Fibroblast of villous mesenchyme (primary cell): ENCODE measurements at regions not wholly inside any gene's neighbourhood (a gene's known extent, or its start where the extent isn't known, plus 50 kb on each side); places are given as distances from the start of the nearest gene placed in this dataset.
A peak's percentile ranks its signal among the peaks of the same experiment; 100 is the strongest.

ENCODE experiments used
- DNase-seq: peaks from one replicate; pipeline ENCODE4 v3.0.0-alpha.2; 2010; ENCODE audit warnings: low read depth
- H3K4me3 ChIP-seq: 2 replicates; pipeline ENCODE4 v1.5.1; 2011; ENCODE audit warnings: low read depth, mild to moderate bottlenecking, low read length
- CTCF ChIP-seq: IDR thresholded peaks from 2 replicates; pipeline ENCODE4 v1.5.1; 2012; ENCODE audit warnings: low read depth, mild to moderate bottlenecking, low read length; ENCODE audit not compliant: insufficient read depth

- TF ChIP-seq CTCF: no peak
- DNase-seq: no peak
- no peak overlapping the region for H3K4me3 ChIP-seq
Observed at GRCh38 chr12:86799616-86800015, 543.4 kb upstream of the MGAT4C start.

- H3K4me3 ChIP-seq: no peak overlapping the region
- DNase-seq: no peak
- TF ChIP-seq CTCF: no peak
Observed at GRCh38 chr12:86796550-86796949, 540.4 kb upstream of the MGAT4C start.

- no peak overlapping the region for H3K4me3 ChIP-seq
- TF ChIP-seq CTCF: no peak
- DNase-seq: no peak
Observed at GRCh38 chr12:86788661-86789060, 532.5 kb upstream of the MGAT4C start.

- no peak overlapping the region for H3K4me3 ChIP-seq
- no peak for DNase-seq
- no peak for TF ChIP-seq CTCF
Observed at GRCh38 chr12:86787419-86787818, 531.2 kb upstream of the MGAT4C start.

GRCh38 chr12:86777325-86777724 lies 521.1 kb upstream of the MGAT4C start:
- no peak for DNase-seq
- TF ChIP-seq CTCF: no peak
- no peak overlapping the region for H3K4me3 ChIP-seq

- TF ChIP-seq CTCF: no peak
- no peak overlapping the region for H3K4me3 ChIP-seq
- peak; percentile 18 for DNase-seq
Observed at GRCh38 chr12:86774841-86775388, 518.7 kb upstream of the MGAT4C start.

GRCh38 chr12:86772696-86773095 lies 516.5 kb upstream of the MGAT4C start:
- DNase-seq: no peak
- no peak overlapping the region for H3K4me3 ChIP-seq
- TF ChIP-seq CTCF: no peak
